WTC11 (cell line): ENCODE measurements at regions not wholly inside any gene's neighbourhood (a gene's known extent, or its start where the extent isn't known, plus 50 kb on each side); places are given as distances from the start of the nearest gene placed in this dataset.

Experiments used
- CTCF ChIP-seq: fragments of 200-600 bp; IDR thresholded peaks from 2 replicates; pipeline ENCODE4 v1.8.0; 2022; ENCODE audit warnings: antibody characterized with exemption
- ERG ChIP-seq: fragments of 250-450 bp; sonication (Bioruptor Pico); IDR thresholded peaks from 2 replicates; pipeline ENCODE4 v1.8.0; 2021; ENCODE audit warnings: mild to moderate bottlenecking
- TEAD1 ChIP-seq: sonication (generic); formaldehyde crosslinking; IDR thresholded peaks from 2 replicates; pipeline ENCODE4 v1.8.0; 2022; ENCODE audit warnings: mild to moderate bottlenecking, missing genetic modification reagents
- ZNF138 ChIP-seq: sonication (generic); formaldehyde crosslinking; conservative IDR thresholded peaks from 2 replicates; pipeline ENCODE4 v1.8.1; 2022; ENCODE audit warnings: mild to moderate bottlenecking, moderate library complexity, missing genetic modification reagents

- TF ChIP-seq CTCF (no peak), TEAD1 (CRISPR knock-in tag) (no peak), ZNF138 (CRISPR knock-in tag) (no peak), ERG (no peak)
Measured at GRCh38 chr4:32560306-32560705, 1840.1 kb downstream of the PCDH7 start.
